ENCODE measurements at regions not wholly inside any gene's neighbourhood (a gene's known extent, or its start where the extent isn't known, plus 50 kb on each side); places are given as distances from the start of the nearest gene placed in this dataset.
A peak's percentile ranks its signal among the peaks of the same experiment; 100 is the strongest.
"Not testable (repeated sequence)": the region's sequence is repeated elsewhere in the genome, so short reads cannot be mapped to it uniquely, and the experiment has no call there.

- DNase-seq (no peak), ATAC-seq (no peak), FAIRE-seq (no peak)
- H3K4me1 ChIP-seq, result no peaks in the 10 kb centered on the region
- intact Hi-C loops (cut with DNase I), result no loop called here
- no peaks in the 10 kb centered on the region for H3K9me3 ChIP-seq
- 65 to 80% methylated on average over 7 of the region's 7 CpGs for WGBS, 2 donors
- peaks cover 0 to 8% (median 0%) of the 10 kb centered on the region in 4 donors for H3K27me3 ChIP-seq
- no peaks in the 10 kb centered on the region for H3K36me3 ChIP-seq
- no peak overlapping the region for H3K27ac ChIP-seq
- H3K4me3 ChIP-seq, result no peak overlapping the region
- TF ChIP-seq CTCF (IDR thresholded peaks at IDR 0.05), result no peak
Measured at GRCh38 chrX:110519906-110520452, 161.3 kb downstream of the RTL9 start.

- H3K4me3 ChIP-seq; H3K27me3 ChIP-seq; H3K9me3 ChIP-seq; intact Hi-C loops (cut with DNase I); H3K4me1 ChIP-seq; H3K27ac ChIP-seq; FAIRE-seq; DNase-seq; ATAC-seq; H3K36me3 ChIP-seq: not testable (repeated sequence)
- 51 to 76% methylated on average over 8 to 11 of the region's 13 CpGs for WGBS, 2 donors
Measured at GRCh38 chrX:110520652-110521051, 162.0 kb downstream of the RTL9 start.

GRCh38 chrX:110531873-110532580 lies 173.4 kb downstream of the RTL9 start:
- peaks cover 0 to 1% (median 0%) of the 10 kb centered on the region in 4 donors for H3K27me3 ChIP-seq
- no peaks in the 10 kb centered on the region for H3K4me1 ChIP-seq
- H3K36me3 ChIP-seq, result no peaks in the 10 kb centered on the region
- no peak for TF ChIP-seq CTCF (IDR thresholded peaks at IDR 0.05)
- H3K27ac ChIP-seq, result no peak overlapping the region
- intact Hi-C loops (cut with DNase I), result no loop called here
- H3K9me3 ChIP-seq, result no peaks in the 10 kb centered on the region
- peak in 2 of 4 donors; percentile 32 to 36 for ATAC-seq
- FAIRE-seq, result no peak
- H3K4me3 ChIP-seq, result no peak overlapping the region
- no peak for DNase-seq
- 42 to 50% methylated on average over 2 of the region's 2 CpGs for WGBS, 2 donors

GRCh38 chrX:110532581-110532931 lies 173.9 kb downstream of the RTL9 start:
- DNase-seq (no peak), FAIRE-seq (no peak), ATAC-seq (no peak)
- H3K36me3 ChIP-seq, result no peaks in the 10 kb centered on the region
- H3K9me3 ChIP-seq, result no peaks in the 10 kb centered on the region
- peaks cover 0 to 5% (median 0%) of the 10 kb centered on the region in 4 donors for H3K27me3 ChIP-seq
- TF ChIP-seq CTCF (IDR thresholded peaks at IDR 0.05), result no peak
- intact Hi-C loops (cut with DNase I), result no loop called here
- no peak overlapping the region for H3K27ac ChIP-seq
- H3K4me1 ChIP-seq, result no peaks in the 10 kb centered on the region
- no peak overlapping the region for H3K4me3 ChIP-seq
- WGBS, 2 donors, result 50 to 63% methylated on average over 1 of the region's 1 CpG

GRCh38 chrX:110536816-110537215 lies 178.2 kb downstream of the RTL9 start:
- ATAC-seq (no peak), FAIRE-seq (no peak), DNase-seq (no peak)
- 46 to 57% methylated on average over 2 of the region's 2 CpGs for whole genome bisulfite sequencing, 2 donors
- Histone ChIP-seq H3K9me3 (no peaks in the 10 kb centered on the region), H3K4me3 (no peak overlapping the region), H3K4me1 (no peaks in the 10 kb centered on the region), H3K27me3 (peaks cover 0 to 5% (median 0%) of the 10 kb centered on the region in 4 donors), H3K27ac (no peak overlapping the region), H3K36me3 (no peaks in the 10 kb centered on the region)
- TF ChIP-seq CTCF (IDR thresholded peaks at IDR 0.05), result no peak
- intact Hi-C loops (cut with DNase I), result no loop called here

All from pancreas (tissue), 10 donors.